Activated CD4-positive, CD25-positive, alpha-beta regulatory T cell treated with anti-CD3 and anti-CD28 coated beads, Interleukin-2, amount 50 U/mL, for 16 hours (primary cell): ENCODE measurements at regions not wholly inside any gene's neighbourhood (a gene's known extent, or its start where the extent isn't known, plus 50 kb on each side); places are given as distances from the start of the nearest gene placed in this dataset.
"Not testable (repeated sequence)": the region's sequence is repeated elsewhere in the genome, so short reads cannot be mapped to it uniquely, and the experiment has no call there.

Experiments used
- DNase-seq: peaks from one replicate; pipeline ENCODE4 v3.0.0-alpha.2; 2020; ENCODE audit warnings: low read depth, low spot score

GRCh38 chr19:28329429-28329828 is 883.5 kb downstream of the UQCRFS1 start:
- no peak for DNase-seq

- DNase-seq = no peak
These were observed 885.0 kb downstream of the UQCRFS1 start for GRCh38 chr19:28327905-28328304.

- no peak for DNase-seq
These were observed 886.2 kb downstream of the UQCRFS1 start for GRCh38 chr19:28326746-28327145.

- DNase-seq = no peak
These were observed 888.5 kb downstream of the UQCRFS1 start for GRCh38 chr19:28324275-28325060.

DNA sequence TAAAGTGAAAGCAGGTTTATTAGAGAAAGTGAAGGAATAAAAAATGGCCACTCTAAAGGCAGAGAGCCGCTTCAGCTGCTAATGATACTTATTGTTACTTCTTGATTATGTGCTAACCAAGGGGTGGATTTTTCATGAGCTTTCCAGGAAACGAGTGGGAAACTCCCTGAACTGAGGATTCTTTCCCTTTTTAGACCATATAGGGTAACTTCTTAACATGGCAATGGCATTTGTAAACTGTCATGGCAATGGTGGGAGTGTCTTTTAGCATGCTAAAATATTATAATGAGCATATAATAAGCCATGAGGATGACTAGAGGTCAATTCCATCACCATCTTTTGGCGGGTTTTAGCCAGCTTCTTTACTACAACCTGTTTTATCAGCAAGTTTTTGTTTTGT is 890.0 kb downstream of the UQCRFS1 start:
- no peak for DNase-seq

DNA sequence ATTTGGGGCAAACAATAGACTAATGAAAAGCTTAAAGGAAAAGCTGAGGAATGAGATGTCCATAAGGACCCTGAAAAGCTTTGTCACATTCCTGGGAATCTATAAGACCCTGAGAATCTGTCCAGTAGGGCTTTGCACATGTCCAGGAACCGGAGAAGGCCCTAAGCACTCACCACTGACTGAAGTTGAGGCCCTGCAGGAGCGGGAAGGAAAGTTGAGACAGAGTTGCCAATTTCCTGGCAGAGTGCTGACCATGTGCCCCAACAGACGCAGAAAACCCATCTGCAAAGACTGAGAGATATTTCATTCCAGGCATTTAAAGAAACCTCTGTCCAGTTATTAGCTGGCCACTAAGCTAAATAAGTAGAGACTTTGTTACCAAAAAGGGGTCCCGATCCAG is 890.5 kb downstream of the UQCRFS1 start:
- DNase-seq = no peak

DNA sequence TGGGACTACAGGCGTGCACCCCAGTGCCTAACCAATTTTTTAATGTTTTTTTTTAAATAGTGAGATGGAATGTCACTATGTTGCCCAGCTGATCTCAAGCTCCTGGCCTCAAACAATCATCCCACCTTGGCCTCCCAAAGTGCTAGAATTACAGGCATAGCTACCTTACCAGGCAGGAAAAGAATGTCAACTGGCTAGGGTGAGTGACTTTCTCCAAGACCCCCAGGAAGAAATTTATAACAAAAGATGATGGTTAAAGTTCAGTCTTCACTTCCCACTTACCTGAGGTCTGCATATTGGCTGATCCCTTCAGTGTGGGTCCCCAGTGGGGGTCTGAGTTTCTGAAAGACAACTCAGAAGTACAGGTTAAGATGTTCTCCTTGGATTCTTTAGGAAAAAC is 893.0 kb downstream of the UQCRFS1 start:
- DNase-seq = no peak

- DNase-seq = no peak
These were observed 893.7 kb downstream of the UQCRFS1 start for GRCh38 chr19:28319227-28319626.

DNA sequence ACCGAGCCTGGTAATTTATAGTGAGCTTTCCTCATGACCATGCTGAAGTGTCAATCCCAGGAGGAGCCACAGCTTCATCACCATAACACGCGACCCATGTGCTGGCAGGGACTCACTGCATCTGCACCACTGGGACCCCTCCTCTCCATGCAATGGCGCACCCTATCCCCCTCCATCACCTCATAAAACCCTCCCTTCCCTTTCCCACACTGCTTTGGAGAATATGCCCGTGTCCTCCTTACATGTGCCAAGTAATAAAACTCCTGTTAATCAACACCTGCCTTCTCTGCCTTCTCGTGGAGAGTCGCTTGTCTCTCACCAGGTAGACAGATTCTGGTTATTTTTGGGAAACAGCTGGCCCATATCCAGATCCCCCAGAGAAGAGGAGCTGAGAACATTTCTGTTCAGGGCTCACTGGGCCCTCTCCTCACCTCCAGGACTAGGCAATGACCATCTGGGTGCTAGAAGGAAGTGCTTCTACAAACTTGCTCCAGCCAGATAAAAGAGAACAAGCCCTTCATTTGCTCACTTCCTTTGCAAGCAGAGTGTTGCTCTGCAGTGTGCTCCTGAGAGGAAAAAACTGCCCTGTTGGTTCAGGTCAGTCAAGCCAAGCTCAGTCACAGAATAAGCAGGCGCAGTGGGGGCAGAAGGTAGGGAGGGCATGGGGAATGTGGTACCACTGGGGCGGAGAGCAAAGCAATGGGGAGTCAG is 894.3 kb downstream of the UQCRFS1 start:
- DNase-seq = no peak

- no peak for DNase-seq
These were observed 896.5 kb downstream of the UQCRFS1 start for GRCh38 chr19:28316464-28316863.

- no peak for DNase-seq
These were observed 898.2 kb downstream of the UQCRFS1 start for GRCh38 chr19:28314756-28315155.

- no peak for DNase-seq
These were observed 898.7 kb downstream of the UQCRFS1 start for GRCh38 chr19:28314287-28314686.

DNA sequence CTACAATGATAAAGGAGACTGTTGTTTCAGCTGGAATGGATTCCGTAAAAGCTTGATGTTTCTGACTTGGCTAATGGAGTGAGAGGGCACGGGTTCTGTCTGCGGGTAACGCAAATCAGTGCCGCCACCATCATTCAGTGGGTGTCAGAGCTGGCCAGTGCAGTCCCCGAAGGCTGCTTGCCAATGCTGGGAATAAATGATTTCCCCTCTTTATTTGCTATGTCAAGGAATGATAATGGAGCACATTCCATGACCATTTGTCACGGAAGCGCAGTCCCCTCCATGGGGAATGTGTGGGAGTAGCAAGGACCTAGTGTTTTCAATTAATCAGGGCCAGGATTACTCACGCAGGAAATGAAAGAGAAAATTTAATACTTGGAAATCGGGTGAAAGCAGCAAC is 899.3 kb downstream of the UQCRFS1 start:
- DNase-seq = no peak

DNA sequence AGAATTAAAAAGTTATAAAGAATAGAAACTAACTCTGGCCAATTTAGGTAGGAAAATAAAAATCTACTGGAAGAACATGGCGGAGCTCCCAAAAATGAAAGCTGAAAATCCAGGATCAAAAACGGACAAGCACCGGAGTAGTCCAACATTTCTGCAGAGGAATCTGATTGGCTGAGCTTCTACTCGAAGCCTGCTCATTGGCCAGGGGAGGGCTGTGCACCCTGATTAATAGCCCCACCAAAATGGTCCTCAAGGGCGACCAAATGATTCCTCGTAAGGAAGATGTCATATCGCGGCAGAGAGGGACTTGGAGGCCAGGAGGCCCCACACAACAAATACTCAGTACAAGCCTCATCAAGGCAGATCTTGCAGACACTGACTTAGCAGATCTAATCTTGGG is 900.7 kb downstream of the UQCRFS1 start:
- no peak for DNase-seq

DNA sequence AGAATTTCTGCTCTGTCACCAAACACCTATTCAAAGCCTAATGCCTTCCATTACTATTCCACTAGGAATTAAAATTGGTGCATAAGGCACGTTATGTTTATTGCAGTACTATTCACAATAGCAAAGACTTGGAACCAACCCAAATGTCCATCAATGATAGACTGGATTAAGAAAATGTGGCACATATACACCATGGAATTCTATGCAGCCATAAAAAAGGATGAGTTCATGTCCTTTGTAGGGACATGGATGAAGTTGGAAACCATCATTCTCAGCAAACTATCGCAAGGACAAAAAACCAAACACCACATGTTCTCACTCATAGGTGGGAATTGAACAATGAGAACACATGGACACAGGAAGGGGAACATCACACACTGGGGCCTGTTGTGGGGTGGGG is 902.1 kb downstream of the UQCRFS1 start:
- not testable (repeated sequence) for DNase-seq

- no peak for DNase-seq
These were observed 903.9 kb downstream of the UQCRFS1 start for GRCh38 chr19:28309070-28309469.

GRCh38 chr19:28307963-28308362 is 905.0 kb downstream of the UQCRFS1 start:
- DNase-seq = no peak

GRCh38 chr19:28307487-28307886 is 905.5 kb downstream of the UQCRFS1 start:
- DNase-seq = no peak

DNA sequence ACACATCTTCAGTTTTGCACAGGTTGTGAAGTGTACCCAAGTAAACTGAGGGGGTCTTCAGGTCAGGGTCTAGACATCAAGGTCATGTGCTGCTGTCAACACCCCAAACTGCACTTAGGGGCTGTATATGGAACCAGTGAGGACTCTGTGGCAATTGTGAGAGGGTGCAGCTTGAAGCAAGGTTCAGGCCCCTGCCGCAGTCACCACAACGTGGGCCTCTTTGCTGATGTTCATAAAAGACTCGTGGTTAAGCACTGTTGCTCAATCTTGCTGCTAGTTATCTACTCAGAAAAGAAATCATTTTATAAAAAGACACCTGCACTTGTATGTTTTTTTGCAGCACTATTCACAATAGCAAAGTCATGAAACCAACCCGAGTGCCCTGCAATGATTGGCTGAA is 907.4 kb downstream of the UQCRFS1 start:
- DNase-seq = no peak

DNA sequence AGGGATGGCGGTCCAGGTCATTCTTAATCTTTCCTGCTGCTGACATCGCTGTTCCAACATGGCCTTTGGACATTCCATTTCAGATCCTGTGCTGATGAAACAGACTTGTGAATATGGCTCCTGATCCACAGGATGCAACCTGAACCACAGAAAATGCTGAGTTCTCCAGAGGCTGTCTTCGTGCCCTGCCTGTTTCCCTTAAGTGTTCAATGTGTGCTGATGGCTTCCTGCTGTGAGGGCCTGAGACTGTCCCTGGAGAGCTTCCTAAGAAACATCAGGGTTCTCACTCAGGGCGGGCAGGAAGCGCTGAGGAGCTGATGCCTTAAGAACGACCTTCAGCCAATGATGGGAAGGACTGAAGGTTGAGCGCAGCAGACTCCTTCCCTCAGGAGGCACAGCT is 909.4 kb downstream of the UQCRFS1 start:
- DNase-seq = no peak

GRCh38 chr19:28301961-28302360 is 911.0 kb downstream of the UQCRFS1 start:
- DNase-seq = no peak

DNA sequence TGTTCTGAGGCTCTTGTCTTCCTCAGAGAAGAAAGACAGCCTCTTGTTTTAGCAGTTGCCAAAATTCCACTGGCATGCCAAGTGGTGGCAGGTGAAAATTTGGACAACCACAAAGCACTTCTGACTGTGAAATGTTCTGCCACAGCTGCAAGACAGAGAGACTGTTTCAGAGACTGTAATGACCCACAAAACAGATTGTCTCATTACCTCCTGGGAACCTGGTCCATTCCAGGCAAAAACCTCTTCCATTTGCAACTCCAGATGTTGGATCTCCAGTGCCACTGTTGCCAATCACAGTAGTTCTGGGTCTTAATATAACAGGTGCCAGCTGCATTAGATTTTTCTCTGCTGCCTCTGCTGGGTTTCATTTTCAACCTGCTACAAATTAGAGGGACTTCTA is 911.5 kb downstream of the UQCRFS1 start:
- no peak for DNase-seq

DNA sequence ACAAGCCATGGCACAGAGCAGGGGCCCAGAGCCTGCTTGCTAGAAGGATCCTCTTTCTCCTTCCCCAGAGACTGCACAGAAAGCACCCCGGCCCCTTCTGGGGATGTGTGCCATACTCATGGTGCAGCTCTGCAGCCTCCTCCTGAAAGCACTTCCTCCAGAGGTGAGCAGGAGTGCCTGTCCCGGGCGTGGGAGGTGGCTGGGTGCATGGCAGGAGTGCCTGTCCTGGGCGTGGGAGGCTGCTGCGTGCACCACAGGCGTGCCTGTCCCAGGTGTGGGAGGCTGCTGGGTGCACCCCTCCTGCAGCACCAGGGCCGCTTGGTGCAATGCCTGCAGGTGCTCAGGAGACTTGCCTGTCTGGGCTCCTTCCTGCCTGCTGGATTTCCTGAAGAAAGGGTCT is 913.3 kb downstream of the UQCRFS1 start:
- no peak for DNase-seq
